Gastrocnemius medialis (tissue), 4 donors: ENCODE measurements at regions not wholly inside any gene's neighbourhood (a gene's known extent, or its start where the extent isn't known, plus 50 kb on each side); places are given as distances from the start of the nearest gene placed in this dataset.

ENCODE experiments used
- ATAC-seq, 2 donors: fragments of 150-250 bp; one replicate each; pipeline ENCODE4 v1.9.1; 2016
- DNase-seq, 2 donors: peaks; one replicate each; pipeline ENCODE4 v3.0.0-alpha.2; 2019
- H3K27ac ChIP-seq, 4 donors: fragments of 200-600 bp; sonication (generic); 1 replicate in 1 of 4; 2 replicates in 3 of 4; pipeline ENCODE4 v1.5.1; 2016 to 2018; ENCODE audit warnings: mild to moderate bottlenecking in 2 of 4, moderate library complexity in 1 of 4
- H3K27me3 ChIP-seq, 3 donors: fragments of 200-600 bp; sonication (generic) in 2 of 3; 1 replicate in 1 of 3; 2 replicates in 2 of 3; pipeline versions ENCODE4 v1.5.1 to v1.6.0; 2016 to 2019; ENCODE audit warnings: mild to moderate bottlenecking in 1 of 3, moderate library complexity in 1 of 3
- H3K36me3 ChIP-seq, 2 donors: fragments of 200-600 bp; sonication (generic) in 1 of 2; one replicate each; pipeline ENCODE4 v1.5.1; 2017 to 2018
- H3K4me1 ChIP-seq, 2 donors: fragments of 200-600 bp; sonication (generic) in 1 of 2; one replicate each; pipeline ENCODE4 v1.5.1; 2016 to 2017; ENCODE audit warnings: mild to moderate bottlenecking in 2 of 2
- H3K4me3 ChIP-seq, 4 donors: fragments of 200-600 bp; sonication (generic) in 3 of 4; 1 replicate in 1 of 4; 2 replicates in 3 of 4; pipeline ENCODE4 v1.5.1; 2016 to 2019; ENCODE audit warnings: mild to moderate bottlenecking in 2 of 4
- H3K9me3 ChIP-seq, 3 donors: fragments of 200-600 bp; sonication (generic) in 2 of 3; 1 replicate in 1 of 3; 2 replicates in 2 of 3; pipeline ENCODE4 v1.5.1; 2016 to 2019
- CTCF ChIP-seq, 5 experiments: fragments of 450-650 bp in 3 of 5; fragments of 200-600 bp in 2 of 5; sonication (generic) in 2 of 5; IDR thresholded peaks in 4 of 5; conservative IDR thresholded peaks in 1 of 5; 1 replicate in 4 of 5; 2 replicates in 1 of 5; pipeline ENCODE4 v1.5.1; 2016 to 2019; ENCODE audit warnings: antibody characterized with exemption in 5 of 5, mild to moderate bottlenecking in 3 of 5, moderate library complexity in 3 of 5
- POLR2A ChIP-seq, 2 donors: fragments of 450-650 bp; IDR thresholded peaks; one replicate each; pipeline ENCODE4 v1.6.1; 2017; ENCODE audit warnings: antibody characterized with exemption in 2 of 2, mild to moderate bottlenecking in 2 of 2, moderate library complexity in 2 of 2
- in situ Hi-C, 4 donors: fragments of 200-750 bp; cut with MboI; loops; one replicate each; pipeline versions ENCODE4 v1.15.0 to v1.8.0; 2017; ENCODE audit warnings: low sequenced_read_pairs in 4 of 4
- intact Hi-C: fragments of 100-400 bp; cut with DNase I; formaldehyde crosslinking; loops from one replicate; pipeline ENCODE4 v1.15.1; 2023; ENCODE audit warnings: low total_unique reads

DNA sequence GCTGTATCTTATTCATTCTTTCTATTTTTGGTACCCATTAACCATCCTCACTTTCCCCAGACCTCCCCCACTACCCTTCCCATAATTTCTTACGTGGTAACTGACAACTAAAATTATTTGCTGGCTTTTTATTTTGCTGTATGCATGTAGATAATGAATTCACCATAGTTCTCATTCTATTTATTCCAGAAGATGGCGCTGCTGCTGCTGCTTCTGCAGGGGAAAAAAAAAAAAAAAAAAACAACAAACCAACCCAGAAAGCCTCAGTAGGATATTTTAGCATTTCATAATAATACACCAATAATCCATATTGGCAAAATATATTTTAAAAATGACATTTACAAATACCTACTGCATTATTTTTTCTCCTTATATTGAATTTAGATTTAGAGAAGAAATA lies 416.6 kb upstream of the MAGEB18 start:
- Histone ChIP-seq H3K36me3 (no peaks in the 10 kb centered on the region), H3K9me3 (no peaks in the 10 kb centered on the region), H3K27ac (no peak overlapping the region), H3K4me1 (no peaks in the 10 kb centered on the region), H3K4me3 (no peak overlapping the region), H3K27me3 (no peaks in the 10 kb centered on the region)
- ATAC-seq = no peak
- TF ChIP-seq CTCF (IDR thresholded peaks at IDR 0.05 in 4 of 5, conservative IDR thresholded peaks at IDR 0.05 in 1 of 5) = no peak
- TF ChIP-seq POLR2A (IDR thresholded peaks at IDR 0.05) = no peak
- intact Hi-C loops = no loop called here
- in situ Hi-C loops = no loop called here
- no peak for DNase-seq

DNA sequence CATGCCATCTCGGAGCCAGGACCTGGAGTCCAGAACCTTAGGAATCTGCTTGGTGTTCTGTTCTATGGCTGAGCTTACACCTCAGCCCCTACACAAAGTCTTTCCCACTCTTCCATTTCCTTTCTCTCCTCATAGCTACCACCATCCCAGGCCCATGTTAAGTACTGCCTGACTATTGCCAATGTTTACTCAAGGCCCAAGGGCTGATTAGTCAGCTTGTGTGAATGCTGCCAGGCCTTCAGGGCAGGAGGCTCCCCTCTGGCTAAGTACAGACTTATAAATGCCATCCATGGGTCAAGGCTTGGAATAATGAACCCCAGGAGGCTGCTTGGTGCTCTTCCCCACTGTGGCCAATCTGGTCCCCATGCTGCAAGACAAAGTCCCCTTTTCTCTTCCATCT lies 411.6 kb upstream of the MAGEB18 start:
- ATAC-seq = no peak
- intact Hi-C loops (no loop called here), in situ Hi-C loops (no loop called here)
- Histone ChIP-seq H3K27me3 (no peaks in the 10 kb centered on the region), H3K27ac (no peak overlapping the region), H3K36me3 (no peaks in the 10 kb centered on the region), H3K4me1 (no peaks in the 10 kb centered on the region), H3K9me3 (no peaks in the 10 kb centered on the region), H3K4me3 (no peak overlapping the region)
- no peak for DNase-seq
- no peak for TF ChIP-seq POLR2A (IDR thresholded peaks at IDR 0.05)

GRCh38 chrX:25733148-25733547 lies 405.0 kb upstream of the MAGEB18 start:
- no peak for ATAC-seq

GRCh38 chrX:25737540-25737939 lies 400.6 kb upstream of the MAGEB18 start:
- TF ChIP-seq CTCF (IDR thresholded peaks at IDR 0.05 in 4 of 5, conservative IDR thresholded peaks at IDR 0.05 in 1 of 5) (no peak), POLR2A (IDR thresholded peaks at IDR 0.05) (no peak)
- ATAC-seq (no peak), DNase-seq (no peak)
- Histone ChIP-seq H3K27me3 (no peaks in the 10 kb centered on the region), H3K9me3 (no peaks in the 10 kb centered on the region), H3K4me1 (peaks cover 0 to 1% of the 10 kb centered on the region in 2 donors), H3K27ac (no peak overlapping the region), H3K36me3 (no peaks in the 10 kb centered on the region), H3K4me3 (no peak overlapping the region)
- intact Hi-C loops = no loop called here
- in situ Hi-C loops = no loop called here

More at GRCh38 chrX:25733148-25733547, 405.0 kb upstream of the MAGEB18 start:
- no peaks in the 10 kb centered on the region for H3K27me3 ChIP-seq
- no peak for DNase-seq
- no peak overlapping the region for H3K27ac ChIP-seq
- no peaks in the 10 kb centered on the region for H3K36me3 ChIP-seq
- no peaks in the 10 kb centered on the region for H3K4me1 ChIP-seq
- no peak overlapping the region for H3K4me3 ChIP-seq
- TF ChIP-seq CTCF (IDR thresholded peaks at IDR 0.05 in 4 of 5, conservative IDR thresholded peaks at IDR 0.05 in 1 of 5) = no peak
- TF ChIP-seq POLR2A (IDR thresholded peaks at IDR 0.05) = no peak
- in situ Hi-C loops = no loop called here
- intact Hi-C loops = no loop called here
- no peaks in the 10 kb centered on the region for H3K9me3 ChIP-seq

DNA sequence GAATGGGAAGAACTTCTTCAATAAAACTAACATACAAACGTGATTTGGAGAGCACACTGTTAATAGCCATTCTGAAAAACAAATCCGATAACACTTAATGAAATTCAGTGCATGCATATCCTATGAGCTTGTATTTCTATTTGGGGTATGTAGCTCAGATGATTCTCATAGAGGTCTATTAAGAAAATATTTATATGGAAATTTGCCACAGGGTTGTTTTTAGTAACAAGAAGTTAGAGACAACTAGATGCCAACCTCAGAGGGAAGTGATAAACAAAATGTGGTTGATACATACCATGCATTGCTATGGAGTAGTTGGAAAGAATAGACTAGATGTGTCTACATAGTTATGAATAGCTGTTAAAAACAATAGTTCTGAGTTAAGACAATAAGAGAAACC lies 395.8 kb upstream of the MAGEB18 start:
- H3K36me3 ChIP-seq = no peaks in the 10 kb centered on the region
- peaks cover 0 to 2% of the 10 kb centered on the region in 2 donors for H3K4me1 ChIP-seq
- intact Hi-C loops = no loop called here
- TF ChIP-seq POLR2A (IDR thresholded peaks at IDR 0.05) (no peak), CTCF (IDR thresholded peaks at IDR 0.05 in 4 of 5, conservative IDR thresholded peaks at IDR 0.05 in 1 of 5) (no peak)
- no peak for ATAC-seq
- H3K4me3 ChIP-seq = no peak overlapping the region
- no peak for DNase-seq
- in situ Hi-C loops = no loop called here
- H3K9me3 ChIP-seq = no peaks in the 10 kb centered on the region
- no peak overlapping the region for H3K27ac ChIP-seq
- H3K27me3 ChIP-seq = no peaks in the 10 kb centered on the region
